SKM-1 (cell line): ENCODE measurements at regions not wholly inside any gene's neighbourhood (a gene's known extent, or its start where the extent isn't known, plus 50 kb on each side); places are given as distances from the start of the nearest gene placed in this dataset.

Experiments
- DNase-seq: peaks from one replicate; lab custom pipeline; 2025; ENCODE audit not compliant: unreplicated experiment; lab: John Stamatoyannopoulos, UW

DNA sequence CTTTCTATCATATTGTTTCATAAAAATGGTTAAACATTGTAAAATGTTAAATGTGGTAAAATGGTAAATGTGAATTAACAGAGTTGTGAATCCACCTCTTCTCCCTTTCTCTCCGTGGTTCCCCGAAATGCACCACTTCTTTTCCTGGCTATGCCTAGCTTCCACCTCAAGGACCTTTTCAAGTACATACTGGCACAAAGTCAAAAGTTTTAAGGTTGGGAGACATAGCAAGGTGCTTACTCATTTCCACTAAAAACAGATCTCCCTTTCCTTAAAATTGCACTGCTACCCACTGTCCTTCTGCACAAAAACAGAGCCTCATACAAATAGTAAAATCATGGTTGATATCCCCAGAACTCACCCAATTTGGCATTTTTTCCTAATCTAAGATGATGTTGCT is 558.2 kb downstream of the SLITRK6 start:
- no peak for DNase-seq

DNA sequence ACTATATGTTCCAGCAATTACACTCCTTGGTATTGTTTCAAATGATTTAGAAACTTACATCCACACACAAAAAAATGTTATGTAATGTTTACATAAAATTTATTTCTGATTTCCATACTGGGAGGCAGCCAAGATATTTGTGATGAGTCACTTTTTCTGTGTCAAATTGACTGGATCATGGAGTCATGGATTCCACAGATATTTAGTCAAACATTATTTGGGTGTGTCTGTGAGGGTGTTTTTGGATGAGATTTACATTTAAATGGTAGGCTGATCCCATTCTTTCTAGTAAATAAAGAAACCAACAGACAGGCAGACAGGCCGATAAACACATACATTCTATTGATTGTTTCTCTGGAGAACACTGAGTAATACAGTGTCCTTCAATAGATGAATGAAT is 562.8 kb downstream of the SLITRK6 start:
- no peak for DNase-seq

DNA sequence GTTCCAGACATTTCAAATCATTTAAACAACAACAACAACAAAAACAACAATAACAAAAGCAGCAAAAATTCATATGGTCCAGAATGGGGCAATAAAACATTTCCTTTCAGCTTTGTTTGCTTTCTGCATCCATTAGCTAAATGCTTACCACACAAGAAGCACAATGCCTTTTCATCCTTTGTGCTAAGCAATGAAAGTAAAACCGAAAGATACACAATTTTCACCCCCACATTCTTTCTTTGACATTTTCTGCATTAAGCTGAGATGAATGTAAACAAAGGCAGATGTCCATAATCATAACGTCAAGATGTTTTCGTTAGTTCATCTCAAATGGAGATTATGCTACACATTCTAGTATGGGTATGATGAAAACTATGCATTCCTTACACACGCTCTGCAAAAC is 568.5 kb downstream of the SLITRK6 start:
- DNase-seq = no peak

DNA sequence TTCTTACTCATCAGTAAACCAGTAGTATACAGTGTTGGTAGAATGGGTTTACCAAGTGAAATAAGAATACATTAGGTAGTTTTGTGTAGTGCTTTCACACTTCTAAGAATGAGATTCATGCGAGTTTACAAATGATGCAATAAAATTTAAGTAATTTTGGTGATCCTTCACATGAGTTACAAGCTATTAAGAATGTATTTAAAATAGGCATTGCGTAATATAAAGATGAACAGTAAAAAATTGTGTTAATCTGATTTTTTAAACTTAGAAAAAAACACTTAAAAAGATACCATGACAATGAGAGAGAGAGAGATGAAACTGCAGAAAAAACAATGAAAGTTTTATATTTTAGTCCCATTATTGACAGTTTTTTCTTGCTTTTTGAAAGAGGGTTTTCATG is 570.5 kb downstream of the SLITRK6 start:
- no peak for DNase-seq

DNA sequence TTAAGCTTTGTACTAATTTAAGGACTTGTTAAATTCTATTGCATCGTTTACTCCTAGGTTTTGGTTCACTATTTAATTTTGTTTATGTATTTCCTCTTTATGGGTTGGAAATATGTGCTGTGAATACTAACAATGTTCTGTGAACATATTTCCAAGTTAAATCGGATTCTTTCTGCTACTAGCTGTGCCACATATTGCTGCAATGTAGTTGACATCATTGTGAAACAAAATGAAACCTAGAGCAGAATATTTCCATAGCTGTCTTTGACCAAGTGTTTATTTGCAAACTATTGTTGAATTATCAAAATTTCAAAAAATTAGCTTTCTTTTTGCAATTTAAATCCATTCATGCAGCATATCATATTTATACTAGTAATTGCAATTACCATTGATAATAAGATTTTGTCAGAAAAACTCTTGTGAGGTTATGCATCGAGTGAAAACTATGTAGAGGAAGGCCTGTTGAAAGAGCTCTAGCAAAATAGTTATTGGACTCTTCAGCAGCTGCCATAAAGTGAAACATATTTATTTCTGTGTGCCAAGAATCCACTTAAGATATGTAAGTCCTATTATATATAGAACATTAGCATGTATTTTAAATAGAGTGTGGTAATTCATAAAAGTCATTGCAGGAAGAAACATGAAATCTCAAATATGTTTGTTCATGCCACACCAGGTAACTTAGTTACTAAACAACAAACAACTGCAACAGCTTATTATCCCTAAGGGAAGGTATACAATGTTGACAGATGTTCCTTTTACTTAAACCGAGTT is 575.1 kb downstream of the SLITRK6 start:
- no peak for DNase-seq

DNA sequence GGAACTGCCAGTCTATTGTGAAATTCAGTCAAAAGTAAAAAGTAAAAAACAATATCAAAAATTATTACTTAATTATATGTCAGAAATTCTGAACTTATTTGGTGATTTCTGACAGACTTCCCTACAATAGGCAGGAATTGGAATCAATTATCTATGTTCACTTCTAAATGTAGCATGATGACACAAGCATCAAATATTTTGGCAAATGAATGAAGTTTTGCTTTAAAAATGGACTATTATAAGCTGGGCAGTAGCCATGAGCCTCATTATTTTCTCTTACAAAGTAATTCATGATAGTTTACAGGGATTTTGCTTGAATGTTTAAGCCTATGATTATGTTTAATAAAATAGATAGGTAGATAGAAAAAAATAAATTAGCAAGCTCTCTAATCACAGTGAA is 582.6 kb downstream of the SLITRK6 start:
- DNase-seq = no peak

DNA sequence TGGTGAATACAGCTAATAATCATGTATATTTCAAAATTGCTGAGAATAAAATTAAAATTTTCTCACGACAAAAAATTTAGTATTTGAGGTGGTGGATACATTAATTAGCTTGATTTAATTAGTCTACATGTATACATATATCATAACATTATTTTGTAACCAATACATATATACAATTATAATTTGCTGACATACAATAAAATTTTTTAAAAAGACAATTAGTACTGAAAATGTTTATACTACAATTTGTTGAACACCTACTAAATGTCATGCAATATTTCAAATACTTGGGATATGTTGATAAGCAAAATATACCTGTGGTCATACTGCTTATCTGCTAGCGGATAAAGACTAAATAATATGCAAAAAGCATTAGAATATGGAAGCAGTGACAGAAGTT is 586.5 kb downstream of the SLITRK6 start:
- no peak for DNase-seq

DNA sequence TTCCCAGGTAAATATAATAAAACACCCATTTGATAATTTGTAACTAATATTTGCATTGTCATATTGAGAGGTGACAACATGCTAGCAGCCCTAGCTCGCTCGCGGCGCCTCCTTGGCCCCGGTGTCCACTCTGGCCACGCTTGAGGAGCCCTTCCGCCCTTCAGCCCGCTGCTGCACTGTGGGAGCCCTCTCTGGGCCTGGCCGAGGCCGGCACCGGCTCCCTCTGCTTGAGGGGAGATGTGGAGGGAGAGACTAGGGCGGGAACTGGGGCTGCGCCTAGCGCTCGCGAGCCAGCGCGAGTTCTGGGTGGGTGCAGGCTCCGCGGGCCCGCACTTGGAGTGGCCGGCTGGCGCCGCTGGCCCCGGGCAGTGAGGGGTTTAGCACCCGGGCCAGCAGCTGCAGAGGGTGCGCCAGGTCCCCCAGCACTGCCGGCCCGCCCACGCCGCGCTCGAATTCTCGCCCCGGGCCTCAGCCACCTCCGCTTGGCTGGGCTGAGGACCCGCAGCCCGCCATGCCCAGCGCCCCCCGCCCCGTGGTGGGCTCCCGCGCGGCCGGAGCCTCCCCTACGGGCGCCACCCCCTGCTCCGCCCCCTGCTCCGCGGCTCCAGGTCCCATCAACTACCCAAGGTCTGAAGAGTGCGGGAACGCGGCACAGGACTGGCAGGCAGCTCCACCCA is 594.4 kb downstream of the SLITRK6 start:
- DNase-seq = no peak

DNA sequence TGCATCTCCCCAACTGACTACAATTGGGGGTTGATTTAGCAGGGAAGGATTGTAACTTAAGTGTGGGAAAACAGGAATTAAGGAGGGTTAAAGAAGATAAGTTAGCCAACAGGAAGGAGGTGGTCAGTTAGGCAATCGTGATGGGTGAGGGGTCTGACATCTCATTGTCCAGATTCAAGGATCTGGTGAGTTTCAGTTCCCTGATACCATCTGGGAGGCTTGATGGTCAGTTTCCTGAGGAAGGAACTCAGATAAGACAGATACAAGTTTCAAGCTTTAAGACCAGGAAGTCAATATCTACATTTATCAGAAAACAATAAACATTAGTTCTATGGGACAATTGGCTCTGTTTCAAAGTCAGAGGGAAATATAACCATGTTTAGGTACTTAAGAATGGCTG is 601.8 kb downstream of the SLITRK6 start:
- DNase-seq = no peak

DNA sequence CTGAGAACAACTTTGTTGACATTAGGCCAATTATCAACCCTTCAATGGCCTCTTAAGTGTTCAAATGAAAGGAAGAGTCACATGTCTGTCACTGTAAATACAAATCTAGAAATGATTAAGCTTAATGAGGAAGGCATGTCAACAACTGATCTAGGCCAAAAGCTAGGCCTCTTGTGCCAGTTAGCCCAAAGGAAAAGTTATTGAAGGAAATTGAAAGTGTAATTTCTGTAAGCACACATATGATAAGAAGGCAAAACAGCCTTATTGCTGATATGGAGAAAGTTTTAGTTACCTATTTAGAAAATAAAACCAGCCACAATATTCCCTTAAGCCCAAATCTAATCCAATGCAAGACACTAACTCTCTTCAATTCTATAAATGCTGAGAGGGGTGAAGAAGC is 604.7 kb downstream of the SLITRK6 start:
- DNase-seq = no peak

DNA sequence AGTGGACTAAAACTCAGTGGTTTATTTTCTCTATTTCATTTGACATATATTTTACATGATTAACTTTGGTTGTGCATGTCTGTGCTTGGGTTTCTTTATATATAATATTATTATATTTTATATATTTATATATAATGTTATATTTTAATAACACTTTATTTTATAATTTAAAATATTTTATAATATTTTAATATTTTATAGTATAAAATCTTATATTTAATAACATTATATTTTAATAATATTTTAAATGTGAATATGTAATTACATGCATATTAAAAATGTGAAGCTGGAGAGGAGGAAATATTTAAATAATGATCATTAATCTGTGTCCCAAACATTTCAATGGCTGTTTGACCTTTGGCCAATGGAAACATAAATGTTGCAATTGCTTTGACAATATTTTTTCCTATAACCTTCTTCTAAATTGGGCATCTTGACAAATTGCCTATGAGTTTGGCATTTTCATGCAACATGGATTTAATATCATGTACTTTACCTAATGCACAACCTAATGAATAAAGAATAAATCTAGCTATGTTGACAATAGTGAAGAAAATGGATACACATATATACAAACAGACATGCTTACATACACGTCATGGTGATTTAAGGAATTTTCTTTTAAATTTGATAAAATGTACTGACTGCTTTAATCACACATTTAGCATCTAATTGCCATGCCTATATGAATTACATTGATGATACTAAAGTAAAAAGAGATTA is 607.1 kb downstream of the SLITRK6 start:
- no peak for DNase-seq

DNA sequence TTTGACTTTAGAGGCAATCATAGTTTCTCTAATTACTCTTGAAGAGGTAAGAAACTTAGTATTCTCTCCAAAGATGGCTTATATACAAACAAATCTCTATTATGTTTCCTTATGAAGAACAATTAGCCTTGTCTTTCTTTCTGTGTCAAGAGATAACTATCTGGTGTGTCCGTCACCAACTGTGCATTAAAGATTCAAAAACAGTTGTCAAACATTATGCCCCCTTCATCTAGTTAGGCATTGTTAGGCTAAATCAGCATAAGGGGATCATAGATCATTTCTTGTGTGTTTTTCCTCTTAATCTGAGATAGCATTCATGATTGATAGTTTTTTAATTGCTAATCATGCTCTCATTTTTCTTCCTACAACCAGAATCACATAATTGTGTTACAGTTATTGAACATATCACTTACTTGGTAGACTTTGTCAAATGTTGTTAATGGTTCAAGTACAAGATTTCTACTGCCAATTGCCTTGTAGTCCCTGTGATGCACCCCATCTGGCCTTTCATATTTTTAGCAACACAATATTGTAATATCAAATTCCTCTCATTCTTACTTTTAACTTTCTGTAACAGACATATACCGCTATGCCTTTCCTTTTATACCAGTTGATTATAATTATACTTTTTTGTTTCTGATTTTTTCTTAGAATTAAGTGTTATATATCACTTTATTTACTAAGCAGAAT is 612.7 kb downstream of the SLITRK6 start:
- no peak for DNase-seq

DNA sequence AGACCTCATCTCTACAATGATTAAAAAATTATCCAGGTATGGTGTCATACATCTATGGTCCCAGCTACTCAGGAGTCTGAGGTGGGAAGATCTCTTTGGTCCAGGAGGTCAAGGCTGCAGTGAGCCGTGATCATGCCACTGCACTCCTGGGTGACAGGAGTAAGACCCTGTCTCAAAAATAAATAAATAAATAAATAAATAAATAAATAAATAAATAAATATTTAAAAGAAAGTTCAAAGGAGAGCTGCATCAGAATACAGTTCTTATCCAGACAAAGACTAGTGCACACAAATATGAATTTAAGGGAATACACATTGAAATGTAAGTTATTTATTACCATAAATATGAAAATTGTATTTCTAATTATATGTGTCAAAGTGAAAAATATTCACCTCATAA is 624.9 kb downstream of the SLITRK6 start:
- DNase-seq = no peak

DNA sequence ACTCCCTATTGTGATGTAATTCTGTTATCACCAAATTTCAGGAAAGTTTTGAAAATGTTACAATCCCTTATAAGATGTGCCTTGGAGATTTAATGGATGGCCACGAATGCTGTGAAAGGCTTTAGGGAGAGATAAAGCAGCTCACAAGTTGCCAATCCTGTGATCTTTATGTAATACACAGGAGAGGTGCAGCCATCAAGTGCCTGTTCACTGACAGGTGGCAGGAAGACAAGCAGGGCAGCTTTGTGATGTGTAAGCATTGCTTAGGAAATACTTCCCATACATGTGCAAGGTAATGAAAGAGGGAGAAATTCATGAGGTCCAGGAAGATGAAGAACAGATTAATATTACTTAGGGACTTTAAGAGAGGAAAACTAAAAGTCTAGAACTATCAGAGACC is 628.8 kb downstream of the SLITRK6 start:
- no peak for DNase-seq

DNA sequence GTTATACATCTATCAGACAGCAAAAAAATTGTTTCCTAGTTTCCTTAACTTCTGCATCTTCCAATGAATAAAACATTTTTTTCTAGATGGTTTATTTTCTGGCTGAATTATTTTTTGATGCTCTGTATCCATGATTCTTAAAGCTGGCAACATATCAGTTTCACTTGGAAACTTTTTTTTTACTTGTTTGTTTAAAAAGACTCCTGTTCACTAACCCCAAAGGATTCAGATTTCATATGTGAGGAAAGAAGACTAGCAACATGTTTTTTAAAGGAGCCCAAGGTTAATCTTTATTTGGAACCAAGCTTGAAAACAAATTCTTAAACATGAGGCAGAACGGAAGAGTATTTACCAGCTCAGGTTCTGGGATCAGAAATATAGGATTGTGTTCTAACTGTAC is 632.3 kb downstream of the SLITRK6 start:
- no peak for DNase-seq

DNA sequence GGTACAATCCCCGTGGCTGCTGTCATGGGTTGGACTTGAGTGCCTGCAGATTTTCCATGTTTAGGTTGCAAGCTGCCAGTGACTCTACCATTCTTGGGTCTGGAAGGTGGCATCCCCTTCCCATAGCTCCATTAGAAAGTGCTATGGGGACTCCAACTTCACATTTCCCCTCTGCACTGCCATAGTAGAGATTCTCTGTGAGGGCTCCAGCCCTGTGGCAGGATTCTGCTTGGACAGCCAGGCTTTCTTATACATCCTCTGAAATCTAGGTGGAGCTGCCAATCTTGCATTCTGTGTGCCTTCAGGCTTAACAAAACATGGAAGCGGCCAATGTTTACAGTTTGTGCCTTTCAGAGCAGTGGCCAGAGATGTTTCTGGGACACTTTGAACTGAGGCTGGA is 636.2 kb downstream of the SLITRK6 start:
- no peak for DNase-seq

DNA sequence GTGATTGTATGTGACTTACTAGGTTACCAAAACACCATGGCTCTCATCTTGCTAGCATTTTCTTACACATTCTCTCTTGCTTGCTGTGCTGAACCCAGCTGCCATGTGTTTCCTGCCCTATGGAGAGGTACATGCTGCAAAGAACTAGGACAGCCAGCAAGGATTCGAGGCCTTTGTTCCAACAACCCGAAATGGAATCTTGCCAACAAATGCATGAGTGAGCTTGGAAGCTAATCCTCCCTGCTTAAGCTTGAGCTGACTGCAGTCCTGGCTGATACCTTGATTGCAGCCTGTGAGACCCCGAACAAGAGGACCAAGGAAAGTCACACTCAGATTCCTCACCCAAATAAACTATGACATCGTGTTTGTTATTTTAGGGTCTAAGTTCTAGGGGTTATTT is 651.2 kb downstream of the SLITRK6 start:
- DNase-seq = no peak

DNA sequence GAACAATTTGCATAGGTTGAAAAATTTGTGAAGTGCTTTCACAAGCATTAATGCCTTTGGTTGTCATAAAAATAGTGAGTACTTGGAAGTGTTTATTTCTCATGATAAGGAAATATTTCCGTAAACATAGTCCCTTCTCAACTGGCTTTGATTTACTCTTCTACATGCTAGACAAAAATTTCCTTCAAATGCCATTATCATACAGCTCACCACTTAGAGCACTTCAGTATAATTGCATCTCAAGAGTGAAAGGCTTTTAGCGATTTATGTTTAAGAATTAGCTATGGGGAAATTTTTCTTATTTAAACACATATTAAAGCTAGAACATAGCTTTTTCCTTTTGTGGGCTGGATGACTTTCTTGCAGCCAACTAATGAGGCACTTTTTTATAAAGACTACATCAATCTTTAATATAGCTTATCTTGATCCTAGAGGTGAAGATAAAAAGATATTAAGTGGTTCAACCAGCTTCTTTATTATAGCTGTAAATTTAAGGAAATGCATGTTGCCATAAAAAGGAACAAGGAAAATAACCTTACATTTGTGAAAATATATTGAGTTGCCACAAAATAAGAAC is 656.8 kb downstream of the SLITRK6 start:
- DNase-seq = no peak

DNA sequence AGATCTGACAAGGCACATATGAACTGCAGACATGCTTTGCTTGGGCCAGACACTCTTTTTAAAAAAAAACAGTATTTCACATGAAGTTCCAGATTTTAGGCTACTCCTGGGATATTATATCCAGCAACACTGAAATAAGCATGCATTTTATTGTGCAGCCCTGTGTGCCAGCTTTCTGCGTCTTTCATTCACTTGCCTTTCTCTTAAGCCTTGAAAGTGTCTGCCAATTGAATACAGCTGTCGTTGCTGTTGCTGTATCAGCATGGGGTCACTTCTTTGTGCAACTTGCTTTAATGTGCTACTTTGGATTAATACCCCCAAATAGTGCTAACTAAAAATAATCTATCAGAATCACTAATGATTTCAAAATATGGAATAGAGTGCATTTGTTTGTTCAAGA is 657.8 kb downstream of the SLITRK6 start:
- DNase-seq = no peak

DNA sequence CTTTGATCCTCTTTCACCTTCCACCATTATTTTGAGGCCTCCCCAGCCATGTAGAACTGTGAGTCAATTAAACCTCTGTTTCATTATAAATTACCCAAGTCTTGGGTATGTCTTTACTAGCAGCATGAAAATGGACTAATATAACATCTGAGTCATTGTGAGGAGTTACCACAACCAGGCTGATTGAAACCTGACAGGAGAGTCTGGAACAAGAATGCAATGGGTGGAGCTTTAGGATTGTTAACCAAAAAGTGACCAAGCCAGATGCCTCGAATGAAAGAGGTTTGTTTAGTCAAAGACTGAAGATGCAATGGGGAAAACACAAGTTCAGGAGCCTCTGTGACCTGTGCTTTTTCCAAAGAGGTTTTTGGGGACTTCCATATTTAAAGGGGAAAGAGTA is 659.0 kb downstream of the SLITRK6 start:
- no peak for DNase-seq

DNA sequence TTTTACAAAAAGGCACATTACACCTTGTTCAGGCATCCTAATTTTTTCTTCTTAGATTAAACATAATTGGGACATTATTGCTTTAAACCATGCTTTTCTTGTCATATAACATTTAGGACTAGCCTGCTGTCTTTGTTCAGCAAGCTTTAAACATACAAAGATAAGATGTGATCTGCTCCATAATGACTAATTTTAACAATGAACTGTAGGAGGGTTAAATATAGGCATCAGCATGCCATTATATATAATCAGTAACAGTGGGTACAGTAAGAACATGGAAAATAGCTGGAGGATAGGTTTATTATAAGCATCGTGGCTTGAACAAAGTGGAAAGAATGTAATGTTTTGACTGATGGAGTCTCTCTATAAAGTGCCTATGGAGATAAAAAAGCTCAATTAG is 661.7 kb downstream of the SLITRK6 start:
- DNase-seq = no peak
